ENCODE measurements at regions not wholly inside any gene's neighbourhood (a gene's known extent, or its start where the extent isn't known, plus 50 kb on each side); places are given as distances from the start of the nearest gene placed in this dataset.
"Not testable (repeated sequence)": the region's sequence is repeated elsewhere in the genome, so short reads cannot be mapped to it uniquely, and the experiment has no call there.

DNA sequence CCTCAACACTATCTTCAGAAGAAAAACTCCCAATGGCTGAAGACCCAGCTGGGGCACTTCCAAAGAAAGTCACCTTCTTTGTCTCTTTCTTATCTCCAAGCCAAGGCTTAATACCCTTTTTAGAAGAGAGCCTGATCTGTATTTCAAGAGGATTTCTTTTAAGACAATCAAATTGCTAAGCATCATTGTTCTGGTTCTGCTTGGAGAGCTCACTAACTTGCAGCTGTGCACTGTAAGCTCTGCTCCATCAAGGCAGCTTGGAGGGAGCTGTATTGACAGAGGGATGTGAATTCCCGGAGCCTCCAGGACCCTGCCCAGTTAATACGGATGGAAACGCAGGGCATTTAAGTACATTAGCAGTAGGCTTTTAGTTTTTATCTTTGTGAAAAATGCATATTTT lies 253.1 kb downstream of the TDRD15 start:
- H3K36me3 ChIP-seq (ENCODE audit: control insufficient read depth, insufficient read depth, low read length, severe bottlenecking) = no peaks in the 10 kb centered on the region
- H3K4me1 ChIP-seq (ENCODE audit: control insufficient read depth, insufficient read depth, low read length) = no peaks in the 10 kb centered on the region
- H3K9ac ChIP-seq (ENCODE audit: low read length) = no peak overlapping the region
- no peaks in the 10 kb centered on the region for H3K27me3 ChIP-seq (replicated peaks; ENCODE audit: control insufficient read depth, insufficient read depth, low read length)
- H3K9me3 ChIP-seq (ENCODE audit: control insufficient read depth, low read length) = no peaks in the 10 kb centered on the region
- no peak for DNase-seq (ENCODE audit: low read depth)
- no peak overlapping the region for H3K4me3 ChIP-seq (ENCODE audit: low read length)

DNA sequence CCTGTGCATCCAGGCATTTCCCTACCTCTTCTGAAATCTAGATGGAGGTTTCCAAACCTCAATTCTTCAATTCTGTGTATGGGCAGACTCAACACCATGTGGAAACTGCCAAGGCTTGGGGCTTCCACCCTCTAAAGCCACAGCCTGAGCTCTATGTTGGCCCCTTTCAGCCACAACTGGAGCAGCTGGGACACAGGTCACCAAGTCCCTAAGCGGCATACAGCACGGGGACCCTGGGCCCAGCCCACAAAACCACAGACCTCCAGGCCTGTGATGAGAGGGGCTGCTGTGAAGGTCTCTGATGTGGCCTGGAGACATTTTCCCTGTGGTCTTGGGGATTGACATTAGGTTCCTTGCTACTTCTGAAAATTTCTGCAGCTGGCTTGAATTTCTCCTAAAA lies 255.4 kb downstream of the TDRD15 start:
- H3K4me3 ChIP-seq (ENCODE audit: low read length) = no peak overlapping the region
- H3K27me3 ChIP-seq (replicated peaks; ENCODE audit: control insufficient read depth, insufficient read depth, low read length) = no peaks in the 10 kb centered on the region
- H3K36me3 ChIP-seq (ENCODE audit: control insufficient read depth, insufficient read depth, low read length, severe bottlenecking) = no peaks in the 10 kb centered on the region
- H3K9ac ChIP-seq (ENCODE audit: low read length) = no peak overlapping the region
- no peaks in the 10 kb centered on the region for H3K9me3 ChIP-seq (ENCODE audit: control insufficient read depth, low read length)
- H3K4me1 ChIP-seq (ENCODE audit: control insufficient read depth, insufficient read depth, low read length) = no peaks in the 10 kb centered on the region
- no peak for DNase-seq (ENCODE audit: low read depth)

DNA sequence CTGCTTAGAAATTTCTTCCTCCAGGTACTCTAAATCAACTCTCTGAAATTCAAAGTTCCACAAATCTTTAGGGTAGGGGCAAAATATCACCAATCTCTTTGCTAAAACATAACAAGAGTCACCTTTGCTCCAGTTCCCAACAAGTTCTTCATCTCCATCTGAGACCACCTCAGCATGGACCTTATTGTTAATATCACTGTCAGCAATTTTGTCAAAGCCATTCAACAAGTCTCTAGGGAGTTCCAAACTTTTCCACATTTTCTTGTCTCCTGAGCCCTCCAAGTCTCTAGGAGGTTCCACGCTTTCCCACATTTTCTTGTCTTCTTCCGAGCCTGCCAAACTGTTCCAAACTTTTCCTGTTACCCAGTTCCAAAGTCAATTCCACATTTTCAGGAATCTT lies 255.9 kb downstream of the TDRD15 start:
- H3K9ac ChIP-seq (ENCODE audit: low read length); H3K9me3 ChIP-seq (ENCODE audit: control insufficient read depth, low read length); DNase-seq (ENCODE audit: low read depth); H3K36me3 ChIP-seq (ENCODE audit: control insufficient read depth, insufficient read depth, low read length, severe bottlenecking); H3K4me3 ChIP-seq (ENCODE audit: low read length); H3K27me3 ChIP-seq (replicated peaks; ENCODE audit: control insufficient read depth, insufficient read depth, low read length); H3K4me1 ChIP-seq (ENCODE audit: control insufficient read depth, insufficient read depth, low read length): not testable (repeated sequence)

DNA sequence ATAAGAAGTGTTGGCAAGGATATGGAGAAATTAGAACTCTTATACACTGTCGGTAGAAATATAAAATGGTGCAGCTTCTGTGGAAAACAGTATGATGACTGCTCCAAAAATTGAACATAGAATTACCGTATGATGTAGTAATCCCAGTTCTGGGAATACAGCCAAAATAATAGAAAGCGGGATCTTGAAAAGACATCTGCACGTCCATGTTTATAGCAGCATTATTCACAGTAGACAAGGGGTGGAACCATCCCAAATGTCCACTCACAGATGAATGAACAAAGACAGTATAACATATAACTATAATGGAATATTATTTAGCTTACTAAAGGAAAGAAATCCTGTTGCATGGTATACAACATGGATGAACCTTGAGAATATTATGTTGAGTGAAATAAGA lies 257.7 kb downstream of the TDRD15 start:
- Histone ChIP-seq H3K9ac (ENCODE audit: low read length) (no peak overlapping the region), H3K36me3 (ENCODE audit: control insufficient read depth, insufficient read depth, low read length, severe bottlenecking) (no peaks in the 10 kb centered on the region), H3K4me3 (ENCODE audit: low read length) (no peak overlapping the region), H3K9me3 (ENCODE audit: control insufficient read depth, low read length) (no peaks in the 10 kb centered on the region), H3K27me3 (replicated peaks; ENCODE audit: control insufficient read depth, insufficient read depth, low read length) (no peaks in the 10 kb centered on the region), H3K4me1 (ENCODE audit: control insufficient read depth, insufficient read depth, low read length) (no peaks in the 10 kb centered on the region)
- no peak for DNase-seq (ENCODE audit: low read depth)

DNA sequence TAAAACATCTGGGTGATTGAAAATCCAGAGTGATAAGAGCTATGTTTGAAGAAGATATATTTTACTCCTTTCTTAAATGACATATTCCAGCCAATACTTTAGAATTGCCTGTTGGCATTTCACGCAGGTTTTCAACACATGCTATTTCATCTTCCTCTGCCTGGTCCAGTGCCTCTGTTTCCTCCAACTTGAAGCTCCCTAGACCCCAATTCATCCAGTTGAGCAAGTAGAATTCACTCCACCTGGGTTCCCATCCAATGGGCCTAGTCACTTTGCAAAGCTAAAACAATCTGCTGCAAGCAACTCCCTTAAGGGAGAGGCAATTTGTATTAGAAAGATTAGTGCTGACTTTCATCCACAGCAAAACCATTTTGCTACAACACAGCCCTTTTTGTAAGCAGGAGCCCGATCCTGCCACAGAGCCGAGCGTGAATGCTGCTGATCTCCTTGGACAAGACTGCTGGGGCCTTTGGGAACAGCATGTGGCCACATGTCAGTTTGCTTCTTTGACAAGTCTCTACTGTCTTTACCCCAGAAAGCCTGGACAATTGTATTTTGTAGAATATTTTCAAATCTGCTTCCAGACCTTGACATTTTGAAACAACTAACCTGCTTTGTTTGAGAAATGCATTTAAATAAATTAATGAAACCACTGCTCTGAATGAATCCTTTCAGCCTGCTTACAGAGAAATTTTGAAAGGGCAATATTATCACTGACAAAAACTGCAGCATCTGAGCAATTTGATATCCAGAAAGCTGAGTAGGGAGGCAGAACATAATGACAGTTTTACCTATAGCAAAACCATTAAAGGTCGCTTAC lies 259.1 kb downstream of the TDRD15 start:
- H3K9ac ChIP-seq (ENCODE audit: low read length) = no peak overlapping the region
- no peaks in the 10 kb centered on the region for H3K9me3 ChIP-seq (ENCODE audit: control insufficient read depth, low read length)
- DNase-seq (ENCODE audit: low read depth) = no peak
- H3K36me3 ChIP-seq (ENCODE audit: control insufficient read depth, insufficient read depth, low read length, severe bottlenecking) = no peaks in the 10 kb centered on the region
- H3K4me1 ChIP-seq (ENCODE audit: control insufficient read depth, insufficient read depth, low read length) = no peaks in the 10 kb centered on the region
- no peak overlapping the region for H3K4me3 ChIP-seq (ENCODE audit: low read length)
- no peaks in the 10 kb centered on the region for H3K27me3 ChIP-seq (replicated peaks; ENCODE audit: control insufficient read depth, insufficient read depth, low read length)

DNA sequence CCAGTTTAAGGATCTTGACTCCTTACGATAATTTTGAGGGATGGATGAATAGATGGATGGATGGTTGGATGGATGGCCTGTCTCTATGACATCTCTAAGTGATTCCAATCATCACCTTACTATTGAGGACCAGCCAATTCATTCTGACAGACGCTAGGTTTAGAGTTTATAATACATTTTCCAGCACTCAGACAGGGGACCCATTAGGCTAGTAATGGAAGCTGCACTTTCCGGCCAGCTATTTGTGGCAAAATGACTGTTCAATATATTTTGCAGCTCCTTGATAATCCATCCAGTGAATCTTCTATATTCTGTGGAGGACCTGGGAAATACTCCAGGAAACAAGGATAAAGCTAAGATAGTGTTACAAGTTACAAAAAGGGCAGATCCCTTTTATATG lies 262.9 kb downstream of the TDRD15 start:
- H3K36me3 ChIP-seq (ENCODE audit: control insufficient read depth, insufficient read depth, low read length, severe bottlenecking) = no peaks in the 10 kb centered on the region
- no peak overlapping the region for H3K4me3 ChIP-seq (ENCODE audit: low read length)
- peaks cover 6% of the 10 kb centered on the region for H3K27me3 ChIP-seq (replicated peaks; ENCODE audit: control insufficient read depth, insufficient read depth, low read length)
- no peak for DNase-seq (ENCODE audit: low read depth)
- no peaks in the 10 kb centered on the region for H3K9me3 ChIP-seq (ENCODE audit: control insufficient read depth, low read length)
- no peaks in the 10 kb centered on the region for H3K4me1 ChIP-seq (ENCODE audit: control insufficient read depth, insufficient read depth, low read length)
- no peak overlapping the region for H3K9ac ChIP-seq (ENCODE audit: low read length)

DNA sequence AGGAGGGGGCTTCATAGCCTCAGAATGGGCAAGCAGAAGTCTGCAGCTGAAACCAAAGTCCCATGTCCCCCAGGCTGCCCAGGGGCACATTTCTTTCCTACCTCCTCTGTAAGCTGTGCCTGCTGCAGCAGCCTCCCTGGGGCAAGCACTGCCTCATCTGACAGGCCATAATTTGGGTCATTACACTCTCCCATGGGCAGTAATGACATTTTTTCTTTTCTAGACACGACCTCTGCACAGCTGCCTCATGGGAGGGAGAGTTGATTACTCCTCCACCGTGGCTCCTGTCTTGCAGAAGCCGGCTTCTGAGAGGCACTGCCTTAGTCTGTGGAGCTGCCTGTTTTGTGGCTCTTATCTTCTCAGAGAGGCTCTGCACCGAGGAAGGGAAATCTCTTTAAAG lies 268.9 kb downstream of the TDRD15 start:
- Histone ChIP-seq H3K27me3 (replicated peaks; ENCODE audit: control insufficient read depth, insufficient read depth, low read length) (peaks cover 6% of the 10 kb centered on the region), H3K9me3 (ENCODE audit: control insufficient read depth, low read length) (no peaks in the 10 kb centered on the region), H3K4me1 (ENCODE audit: control insufficient read depth, insufficient read depth, low read length) (no peaks in the 10 kb centered on the region), H3K4me3 (ENCODE audit: low read length) (no peak overlapping the region), H3K36me3 (ENCODE audit: control insufficient read depth, insufficient read depth, low read length, severe bottlenecking) (no peaks in the 10 kb centered on the region), H3K9ac (ENCODE audit: low read length) (no peak overlapping the region)
- no peak for DNase-seq (ENCODE audit: low read depth)

DNA sequence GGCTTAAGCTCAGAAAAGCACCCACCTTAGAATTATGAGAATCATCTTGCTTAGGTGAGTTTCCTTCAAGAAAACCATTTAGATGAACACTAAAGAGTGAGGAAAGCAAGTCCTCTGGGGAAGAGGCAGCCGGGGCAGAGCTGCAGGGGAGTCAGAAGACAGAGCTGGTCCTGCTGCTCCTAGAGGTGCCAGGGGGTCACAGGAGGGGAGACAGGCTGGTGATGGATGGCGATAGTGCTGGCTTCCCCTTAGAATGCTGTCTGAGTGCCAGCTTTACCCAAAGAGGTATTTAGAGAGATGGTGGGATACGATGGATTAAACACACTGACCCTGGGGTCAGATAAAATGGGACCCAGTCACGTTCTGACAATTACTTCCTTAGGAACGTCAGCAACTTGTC lies 269.4 kb downstream of the TDRD15 start:
- Histone ChIP-seq H3K4me1 (ENCODE audit: control insufficient read depth, insufficient read depth, low read length) (no peaks in the 10 kb centered on the region), H3K36me3 (ENCODE audit: control insufficient read depth, insufficient read depth, low read length, severe bottlenecking) (no peaks in the 10 kb centered on the region), H3K4me3 (ENCODE audit: low read length) (no peak overlapping the region), H3K27me3 (replicated peaks; ENCODE audit: control insufficient read depth, insufficient read depth, low read length) (peaks cover 6% of the 10 kb centered on the region), H3K9ac (ENCODE audit: low read length) (no peak overlapping the region), H3K9me3 (ENCODE audit: control insufficient read depth, low read length) (no peaks in the 10 kb centered on the region)
- no peak for DNase-seq (ENCODE audit: low read depth)

DNA sequence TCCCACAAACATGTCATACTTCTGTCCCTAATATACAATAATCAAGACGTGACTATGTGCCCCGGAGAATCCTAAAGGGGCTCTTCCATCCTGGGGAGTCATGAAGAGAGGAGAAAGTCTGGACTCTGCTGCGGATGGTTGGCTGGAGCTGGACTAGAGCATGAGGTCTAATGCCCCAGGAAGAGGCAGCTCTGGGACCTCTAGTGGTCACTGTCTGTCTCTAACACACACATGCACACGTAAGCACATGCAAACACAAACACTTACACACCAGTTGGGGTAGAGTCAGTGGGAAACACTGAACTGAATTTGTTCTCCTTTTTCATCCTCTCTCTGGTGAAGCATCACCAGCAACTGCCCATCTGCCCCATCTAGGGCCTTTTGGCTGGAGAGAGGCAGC lies 271.6 kb downstream of the TDRD15 start:
- H3K4me1 ChIP-seq (ENCODE audit: control insufficient read depth, insufficient read depth, low read length) = no peaks in the 10 kb centered on the region
- no peaks in the 10 kb centered on the region for H3K36me3 ChIP-seq (ENCODE audit: control insufficient read depth, insufficient read depth, low read length, severe bottlenecking)
- DNase-seq (ENCODE audit: low read depth) = no peak
- H3K4me3 ChIP-seq (ENCODE audit: low read length) = no peak overlapping the region
- no peaks in the 10 kb centered on the region for H3K9me3 ChIP-seq (ENCODE audit: control insufficient read depth, low read length)
- H3K9ac ChIP-seq (ENCODE audit: low read length) = no peak overlapping the region
- H3K27me3 ChIP-seq (replicated peaks; ENCODE audit: control insufficient read depth, insufficient read depth, low read length) = peaks cover 3% of the 10 kb centered on the region

DNA sequence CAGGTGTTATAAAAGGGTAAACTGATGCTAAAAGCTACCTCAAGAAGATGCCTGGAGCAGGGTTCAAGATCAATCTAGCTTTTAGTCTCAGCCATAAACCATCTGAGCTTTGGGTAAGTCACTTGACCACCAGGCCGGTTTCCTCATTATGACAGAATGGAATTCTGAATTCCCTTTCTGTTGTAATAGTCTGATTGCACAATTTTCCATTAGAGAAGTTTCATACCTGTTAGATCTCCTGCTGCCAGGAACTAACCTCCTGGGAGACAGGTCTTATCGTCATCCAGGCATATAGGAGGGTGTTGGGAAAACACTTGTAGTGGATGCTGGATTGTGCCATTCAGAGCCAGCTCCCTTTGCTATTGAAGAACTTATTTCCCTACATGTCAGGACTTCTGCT lies 272.5 kb downstream of the TDRD15 start:
- H3K9me3 ChIP-seq (ENCODE audit: control insufficient read depth, low read length) = no peaks in the 10 kb centered on the region
- H3K36me3 ChIP-seq (ENCODE audit: control insufficient read depth, insufficient read depth, low read length, severe bottlenecking) = no peaks in the 10 kb centered on the region
- H3K27me3 ChIP-seq (replicated peaks; ENCODE audit: control insufficient read depth, insufficient read depth, low read length) = peaks cover 3% of the 10 kb centered on the region
- no peak overlapping the region for H3K9ac ChIP-seq (ENCODE audit: low read length)
- H3K4me1 ChIP-seq (ENCODE audit: control insufficient read depth, insufficient read depth, low read length) = no peaks in the 10 kb centered on the region
- H3K4me3 ChIP-seq (ENCODE audit: low read length) = no peak overlapping the region
- DNase-seq (ENCODE audit: low read depth) = no peak

DNA sequence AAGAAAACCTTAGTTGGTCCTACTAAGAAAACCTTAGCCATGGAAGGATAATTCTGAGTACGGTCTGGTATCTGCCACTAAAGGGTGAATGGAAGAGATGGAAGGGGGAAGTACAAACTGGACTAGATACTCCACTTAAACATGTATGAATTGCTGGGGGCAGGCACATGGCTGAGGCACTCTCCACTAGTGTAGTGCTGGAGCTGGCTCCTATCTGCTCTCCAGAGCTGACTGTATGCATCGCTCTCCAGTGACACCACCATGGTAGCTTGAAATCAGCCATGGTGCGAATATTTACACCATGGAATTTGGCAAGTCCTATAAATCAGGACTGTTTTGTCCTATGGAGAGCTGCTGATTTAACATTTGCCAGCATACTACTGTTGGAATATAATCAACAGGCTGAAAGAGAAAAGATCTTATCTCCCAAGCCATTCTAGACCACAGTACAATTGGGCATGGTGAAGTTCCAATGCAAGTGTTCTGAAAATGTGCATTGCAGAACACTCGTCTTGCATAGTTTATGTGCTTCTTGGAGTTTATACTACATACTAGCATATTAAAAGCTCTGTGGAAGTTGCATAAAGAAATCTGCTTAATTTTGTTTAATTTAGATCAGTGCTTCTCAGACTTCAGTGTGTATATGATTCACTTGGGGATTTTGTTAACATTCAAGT lies 277.4 kb downstream of the TDRD15 start:
- Histone ChIP-seq H3K9me3 (ENCODE audit: control insufficient read depth, low read length) (no peaks in the 10 kb centered on the region), H3K9ac (ENCODE audit: low read length) (no peak overlapping the region), H3K4me3 (ENCODE audit: low read length) (no peak overlapping the region), H3K27me3 (replicated peaks; ENCODE audit: control insufficient read depth, insufficient read depth, low read length) (no peaks in the 10 kb centered on the region), H3K4me1 (ENCODE audit: control insufficient read depth, insufficient read depth, low read length) (no peaks in the 10 kb centered on the region), H3K36me3 (ENCODE audit: control insufficient read depth, insufficient read depth, low read length, severe bottlenecking) (no peaks in the 10 kb centered on the region)
- DNase-seq (ENCODE audit: low read depth) = no peak
